Activated T-helper 9 cell treated with anti-CD3 and anti-CD28 coated beads, Interleukin-2, amount 50 U/mL, for 16 hours (primary cell): ENCODE measurements at regions not wholly inside any gene's neighbourhood (a gene's known extent, or its start where the extent isn't known, plus 50 kb on each side); places are given as distances from the start of the nearest gene placed in this dataset.
"Not testable (repeated sequence)": the region's sequence is repeated elsewhere in the genome, so short reads cannot be mapped to it uniquely, and the experiment has no call there.

Experiments
- DNase-seq: peaks from one replicate; pipeline ENCODE4 v3.0.0-alpha.2; 2020; ENCODE audit warnings: low read depth

DNA sequence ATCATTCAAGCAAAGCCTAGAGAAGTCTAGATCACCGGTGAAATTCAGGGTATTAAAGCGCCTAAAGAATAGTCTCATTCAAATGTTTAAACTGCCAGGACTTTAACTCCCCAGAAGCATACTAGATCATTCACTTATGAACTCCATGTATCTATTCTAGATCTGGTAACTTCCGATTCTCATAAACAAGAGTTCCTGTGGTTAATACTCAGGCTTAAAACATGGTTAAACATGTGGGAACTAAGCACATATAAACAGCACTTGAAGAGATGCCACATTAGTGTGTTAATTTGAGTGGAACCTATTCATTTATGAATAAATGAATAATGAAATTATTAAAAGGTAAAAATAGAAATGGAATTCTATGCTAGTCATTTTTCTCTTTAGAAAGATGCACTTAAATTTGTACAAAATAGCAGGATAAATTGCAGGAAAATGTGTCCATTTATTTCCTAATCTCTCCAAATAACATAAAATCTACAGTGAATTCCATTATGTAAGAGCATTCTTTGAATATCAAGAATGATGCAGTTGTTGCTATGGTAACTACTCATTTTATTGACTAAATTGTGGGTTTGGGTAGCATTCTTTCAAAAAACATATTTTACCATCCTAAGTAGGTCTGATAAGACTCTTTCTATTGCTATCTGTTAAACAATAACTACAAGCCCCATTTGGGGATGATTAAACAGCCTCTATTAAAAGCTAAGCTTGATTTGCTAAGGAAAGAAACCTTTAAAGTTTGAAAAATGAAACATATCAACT, 147.6 kb upstream of the TMEM168 start:
- DNase-seq, result no peak

DNA sequence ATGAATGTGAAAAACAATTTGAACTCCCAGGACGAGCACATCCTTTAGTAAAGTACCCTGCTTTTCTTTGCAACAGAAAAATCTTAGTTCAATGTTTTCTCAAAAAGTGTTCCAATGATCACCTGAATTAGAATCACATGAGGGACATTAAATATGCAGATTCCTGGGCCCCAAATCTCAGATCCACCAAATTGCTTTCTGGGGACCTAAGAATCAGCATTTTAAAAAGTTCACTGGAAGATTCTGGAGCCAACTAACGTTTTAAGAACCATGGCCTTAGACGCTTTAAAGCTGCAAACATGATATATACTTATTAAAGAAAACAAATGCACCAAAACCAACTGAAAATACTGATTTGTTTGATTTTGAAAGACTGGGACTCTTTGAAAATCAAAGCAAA, 143.4 kb upstream of the TMEM168 start:
- DNase-seq, result no peak

DNA sequence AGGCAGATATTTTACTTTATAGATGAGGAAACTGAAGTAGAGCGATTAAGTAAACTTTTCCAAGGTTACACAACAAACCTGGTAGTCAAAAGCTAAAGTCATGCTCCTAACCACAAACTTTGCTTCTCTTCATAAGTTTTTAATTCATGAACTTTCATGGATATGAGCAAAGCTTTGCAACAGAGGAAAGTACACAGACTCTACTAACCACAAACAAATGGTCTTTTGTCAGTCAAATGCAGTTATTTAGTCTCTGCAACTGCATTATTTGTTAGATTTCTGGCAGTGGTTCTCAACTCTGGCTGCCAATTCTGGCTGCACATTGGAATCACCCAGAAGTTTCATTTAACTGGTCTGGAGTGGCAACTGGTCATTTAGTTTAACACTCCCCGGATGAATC, 140.6 kb upstream of the TMEM168 start:
- DNase-seq, result no peak

DNA sequence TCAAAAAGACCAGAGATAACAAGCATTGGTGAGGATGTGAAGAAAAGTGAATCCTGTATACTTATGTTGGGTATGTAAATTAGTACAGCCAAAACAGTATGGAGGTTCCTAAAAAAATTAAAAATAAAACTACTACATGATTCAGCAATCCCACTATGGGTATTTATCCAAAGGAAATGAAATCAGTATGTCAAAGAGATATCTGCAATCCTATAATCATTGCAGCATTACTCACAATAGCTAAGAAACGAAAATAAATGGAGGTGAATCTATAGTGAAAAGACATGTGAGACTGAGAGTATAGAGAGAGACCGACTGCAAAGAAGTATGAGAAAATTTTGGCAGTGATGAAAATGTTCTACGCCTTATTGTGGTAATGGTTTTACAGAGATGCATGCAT, 139.2 kb upstream of the TMEM168 start:
- DNase-seq, result no peak

DNA sequence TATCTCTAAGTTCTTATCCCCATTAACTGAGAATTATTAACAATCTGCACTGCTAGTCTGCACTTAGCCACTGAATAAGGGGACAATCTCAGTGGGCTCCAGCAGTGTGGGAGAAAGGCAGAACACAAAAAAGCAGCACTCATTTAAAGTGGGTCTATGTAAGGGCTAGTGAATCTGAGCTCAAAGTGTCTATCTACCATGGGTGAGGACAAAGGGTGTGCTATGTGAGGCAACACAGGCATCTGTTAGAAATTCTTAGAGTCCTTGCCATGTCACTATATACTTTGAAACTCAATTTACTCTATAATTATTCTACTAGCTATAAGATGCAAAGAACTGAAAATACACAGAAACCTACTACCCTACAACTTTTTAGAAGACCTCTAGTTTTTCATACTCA, 135.8 kb upstream of the TMEM168 start:
- no peak for DNase-seq

DNA sequence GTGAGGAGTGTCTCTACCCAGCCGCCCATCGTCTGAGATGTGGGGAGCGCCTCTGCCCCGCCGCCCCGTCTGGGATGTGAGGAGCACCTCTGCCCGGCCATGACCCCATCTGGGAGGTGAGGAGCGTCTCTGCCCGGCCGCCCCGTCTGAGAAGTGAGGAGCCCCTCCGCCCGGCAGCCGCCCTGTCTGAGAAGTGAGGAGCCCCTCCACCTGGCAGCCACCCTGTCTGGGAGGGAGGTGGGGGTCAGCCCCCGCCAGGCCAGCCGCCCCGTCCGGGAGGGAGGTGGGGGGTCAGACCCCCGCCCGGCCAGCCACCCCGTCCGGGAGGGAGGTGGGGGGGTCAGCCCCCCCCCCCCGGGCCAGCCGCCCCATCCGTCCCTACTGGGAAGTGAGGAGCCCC, 132.4 kb upstream of the TMEM168 start:
- DNase-seq, result not testable (repeated sequence)

DNA sequence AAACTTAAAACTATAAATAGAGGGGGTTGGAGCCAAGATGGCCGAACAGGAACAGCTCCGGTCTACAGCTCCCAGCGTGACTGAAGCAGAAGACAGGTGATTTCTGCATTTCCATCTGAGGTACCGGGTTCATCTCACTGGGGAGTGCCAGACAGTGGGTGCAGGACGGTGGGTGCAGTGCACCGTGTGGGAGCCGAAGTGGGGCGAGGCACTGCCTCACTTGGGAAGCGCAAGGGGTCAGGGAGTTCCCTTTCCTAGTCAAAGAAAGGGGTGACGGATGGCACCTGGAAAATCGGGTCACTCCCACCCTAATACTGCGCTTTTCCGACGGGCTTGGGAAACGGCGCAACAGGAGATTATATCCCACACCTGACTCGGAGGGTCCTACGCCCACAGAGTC, 126.2 kb upstream of the TMEM168 start:
- DNase-seq, result not testable (repeated sequence)

DNA sequence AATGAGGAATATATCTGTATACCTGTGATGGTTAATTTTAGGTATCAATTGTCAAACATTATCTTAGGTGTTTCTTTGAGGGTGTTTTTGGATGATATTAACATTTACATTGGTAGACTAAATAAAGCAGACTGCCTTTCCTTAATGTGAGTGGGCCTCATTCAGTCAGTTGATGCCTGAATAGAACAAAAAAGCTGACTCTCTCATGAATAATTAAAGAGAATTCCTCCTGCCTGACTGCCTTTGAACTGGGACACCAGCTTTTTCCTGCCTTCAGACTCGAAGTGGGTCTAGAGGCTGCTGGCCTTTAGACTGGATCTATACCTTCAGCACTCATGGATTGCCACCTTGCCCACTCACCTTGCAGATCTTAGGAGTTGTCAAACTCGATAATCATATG, 117.9 kb upstream of the TMEM168 start:
- DNase-seq, result no peak

DNA sequence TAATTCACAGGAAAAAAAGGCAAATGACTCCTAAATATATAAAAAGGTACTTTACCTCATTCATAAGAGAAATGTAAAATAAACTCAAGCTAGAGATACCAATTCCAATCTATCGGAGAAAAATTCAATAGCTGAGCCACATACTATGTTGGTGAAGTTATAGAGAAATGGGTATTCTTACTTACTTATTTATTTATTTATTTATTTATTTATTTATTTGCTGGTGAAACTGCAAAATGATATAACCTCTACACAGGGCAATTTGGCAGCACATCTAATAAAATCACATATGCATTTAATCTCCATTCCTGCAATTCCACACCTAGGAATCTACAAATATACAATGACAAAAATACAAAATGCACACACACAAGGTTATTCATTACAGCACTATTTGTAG, 117.5 kb upstream of the TMEM168 start:
- DNase-seq, result no peak

DNA sequence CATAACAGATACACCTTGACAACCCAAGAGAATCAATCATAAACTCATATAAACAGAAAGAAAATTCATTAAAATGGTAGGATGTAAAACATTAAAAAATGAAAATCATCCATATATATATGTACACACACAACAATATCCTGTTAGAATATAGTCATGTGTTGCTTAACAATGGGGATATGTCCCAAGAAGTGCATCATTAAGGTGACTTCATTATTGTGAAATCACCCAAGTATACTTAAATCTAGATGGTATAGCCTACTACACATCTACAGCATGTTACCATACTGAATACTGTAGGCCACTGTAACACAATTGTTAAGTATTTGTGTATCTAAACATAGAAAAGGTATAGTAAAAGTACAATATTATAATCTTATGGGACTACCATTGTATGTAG, 115.8 kb upstream of the TMEM168 start:
- no peak for DNase-seq

DNA sequence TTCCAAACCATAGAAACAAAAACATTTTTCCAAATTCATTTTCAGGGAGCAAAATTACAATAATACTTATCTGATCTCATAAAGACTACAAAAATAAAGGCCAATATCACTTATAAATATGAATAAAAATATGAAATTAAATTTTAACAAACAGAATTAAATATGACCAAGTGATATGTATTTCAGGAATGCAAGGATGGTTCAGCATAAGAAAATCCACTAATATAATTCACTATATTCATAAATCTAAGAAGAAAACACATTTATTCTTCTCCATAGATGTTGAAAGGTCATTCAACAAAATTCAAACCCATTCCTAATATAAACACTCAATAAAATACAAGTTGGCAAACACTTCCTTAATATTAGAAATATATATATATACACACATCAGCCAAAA, 115.2 kb upstream of the TMEM168 start:
- DNase-seq, result no peak

DNA sequence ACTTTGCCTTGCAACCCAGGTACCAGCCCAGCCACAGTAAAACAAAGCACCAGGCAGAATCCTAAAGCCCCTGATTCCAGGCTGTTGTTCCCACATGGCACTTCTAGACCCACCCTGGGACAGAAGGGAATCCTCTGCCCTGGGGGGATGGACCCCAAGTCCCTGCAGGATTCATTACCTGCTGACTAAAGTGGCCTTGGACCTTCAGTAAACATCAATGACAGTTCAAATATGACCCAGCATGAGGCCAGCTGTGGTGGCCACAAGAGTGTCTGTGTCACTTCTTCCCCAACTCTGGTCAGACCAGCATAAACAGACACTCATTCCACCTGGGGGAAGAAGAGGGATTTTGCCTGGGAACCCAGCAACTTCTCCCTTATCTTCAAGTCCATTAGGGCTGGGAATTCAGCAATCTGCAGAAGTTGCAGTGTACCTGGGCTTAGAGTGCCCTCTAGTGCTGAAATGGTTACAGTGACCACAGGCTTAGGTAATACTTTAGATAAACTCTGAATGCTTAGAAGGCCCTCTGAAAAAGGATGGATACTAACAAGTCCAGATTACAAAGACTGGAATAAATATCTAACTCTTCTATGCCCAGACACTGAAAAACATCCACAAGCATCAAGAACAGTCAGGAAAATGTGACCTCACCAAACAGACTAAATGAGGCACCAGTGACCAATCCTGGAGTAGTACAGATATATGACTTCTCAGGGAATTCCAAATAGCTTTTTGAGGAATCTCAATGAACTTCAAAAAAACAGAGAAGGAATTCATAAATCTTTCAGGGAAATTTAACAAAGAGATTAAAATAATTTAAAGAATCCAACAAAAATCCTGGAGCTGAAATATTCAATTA, 108.5 kb upstream of the TMEM168 start:
- DNase-seq, result no peak

DNA sequence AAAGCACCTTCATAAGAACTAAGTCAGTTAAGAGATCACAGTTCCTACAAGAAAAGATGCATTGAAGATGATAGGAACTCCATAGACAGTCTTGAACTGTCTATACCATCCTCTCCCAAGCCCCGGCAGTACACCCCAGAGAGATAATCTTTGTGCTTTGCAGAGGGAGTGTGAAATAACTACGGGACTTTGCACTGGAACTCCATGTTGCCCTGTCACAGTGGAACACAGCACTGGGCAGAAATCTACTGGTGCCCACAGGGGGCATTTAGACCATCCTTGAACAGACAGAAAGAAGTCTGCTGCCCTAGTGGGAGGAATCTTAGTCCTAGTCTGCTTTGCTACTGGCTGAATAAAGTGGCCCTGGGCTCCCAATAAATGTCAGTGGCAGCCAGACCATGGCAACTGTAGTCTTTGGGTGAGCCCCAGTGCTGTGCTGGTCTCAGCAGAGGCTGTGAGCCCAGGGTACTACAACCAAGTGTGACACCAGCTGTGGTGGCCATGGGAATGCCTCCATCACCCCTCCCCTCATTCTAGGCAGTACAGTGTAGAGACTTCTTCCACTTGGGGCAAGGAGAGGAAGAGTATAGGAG, 107.7 kb upstream of the TMEM168 start:
- DNase-seq, result no peak

DNA sequence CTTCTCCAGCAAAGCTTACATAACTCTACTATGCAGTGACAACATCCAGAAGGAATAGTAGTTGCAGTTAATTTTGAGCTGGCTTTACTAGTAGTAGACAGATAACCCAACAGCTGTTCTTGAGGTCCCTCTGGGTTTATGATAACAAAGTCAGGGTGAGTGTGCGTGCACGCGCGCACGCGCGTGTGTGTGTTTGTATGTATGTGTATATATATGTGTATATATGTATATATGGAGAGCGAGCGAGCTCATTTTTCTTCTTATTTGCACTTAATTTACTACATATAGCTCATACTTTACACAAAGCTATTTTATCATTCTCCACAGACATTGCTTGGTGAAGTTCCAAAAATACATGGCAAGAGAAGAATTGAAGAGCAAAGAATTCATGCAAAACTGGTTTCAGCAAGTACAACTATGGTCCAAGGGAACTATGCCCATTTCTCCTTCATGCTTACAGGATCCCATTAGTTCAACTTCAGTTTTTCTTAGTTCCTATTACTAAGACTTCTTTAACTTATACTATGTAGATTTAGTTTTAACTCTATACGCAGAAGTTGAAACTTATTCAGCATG, 105.9 kb upstream of the TMEM168 start:
- no peak for DNase-seq

DNA sequence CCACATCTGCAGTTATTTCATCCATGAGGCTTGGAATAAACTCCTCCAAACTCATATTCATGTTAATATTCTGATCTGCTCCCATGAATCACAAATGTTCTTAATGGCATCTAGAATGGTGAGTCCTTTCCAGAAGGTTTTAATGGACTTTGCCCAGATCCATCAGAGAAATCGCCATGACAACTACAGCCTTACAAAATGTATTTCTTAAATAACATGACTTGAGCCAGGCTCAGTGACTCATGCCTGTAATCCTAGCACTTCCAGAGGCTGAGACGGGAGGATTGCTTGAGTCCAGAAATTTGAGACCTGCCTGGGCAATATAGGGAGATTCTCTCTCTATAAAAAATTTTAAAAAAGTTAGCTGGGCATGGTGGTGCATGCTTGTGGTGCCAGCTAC, 102.1 kb upstream of the TMEM168 start:
- DNase-seq, result no peak

DNA sequence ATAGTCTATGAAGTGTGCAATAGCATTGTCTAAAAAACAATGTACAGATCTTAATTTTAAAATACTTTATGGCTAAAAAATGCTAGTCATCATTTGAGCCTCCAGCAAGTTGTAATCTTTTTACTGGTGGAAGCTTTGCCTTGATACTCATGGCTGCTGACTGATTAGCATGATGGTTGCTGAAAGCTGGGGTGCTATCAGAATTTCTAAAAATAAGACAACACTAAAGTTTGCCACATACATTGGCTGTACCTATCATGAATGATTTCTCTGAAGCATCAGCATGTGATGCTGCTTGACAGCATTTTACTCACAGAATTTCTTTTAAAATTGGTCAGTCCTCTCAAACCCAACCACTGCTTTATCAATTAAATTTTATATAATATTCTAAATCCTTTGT, 101.5 kb upstream of the TMEM168 start:
- no peak for DNase-seq

DNA sequence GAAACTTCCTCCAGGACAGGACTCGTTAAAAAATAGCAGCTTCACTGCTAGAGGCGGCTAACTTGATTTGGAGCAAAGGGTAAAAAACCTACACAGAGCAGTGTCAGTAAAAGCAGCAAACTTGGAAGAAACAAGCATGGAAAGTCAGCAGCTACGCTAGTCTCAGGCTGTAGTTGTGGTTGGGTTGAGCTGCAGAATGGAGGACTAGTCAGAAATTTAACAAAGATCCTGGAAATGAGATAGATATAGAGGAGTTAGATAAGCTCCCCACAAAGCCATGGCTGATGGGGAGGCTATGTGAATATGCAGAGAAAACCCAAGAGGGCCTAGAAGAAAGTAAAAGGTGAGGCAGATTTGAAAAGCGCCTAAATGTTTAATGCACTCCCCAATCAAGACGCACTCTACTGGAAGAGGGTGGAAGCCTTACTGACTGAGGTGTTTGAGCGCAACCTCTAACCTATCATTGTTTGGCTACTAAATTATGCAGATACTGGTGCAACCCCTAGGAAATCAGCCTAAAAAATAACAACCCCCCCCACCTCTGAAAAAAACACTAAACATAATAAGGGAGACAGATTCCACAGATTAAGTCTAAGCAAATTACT, 99.7 kb upstream of the TMEM168 start:
- no peak for DNase-seq

DNA sequence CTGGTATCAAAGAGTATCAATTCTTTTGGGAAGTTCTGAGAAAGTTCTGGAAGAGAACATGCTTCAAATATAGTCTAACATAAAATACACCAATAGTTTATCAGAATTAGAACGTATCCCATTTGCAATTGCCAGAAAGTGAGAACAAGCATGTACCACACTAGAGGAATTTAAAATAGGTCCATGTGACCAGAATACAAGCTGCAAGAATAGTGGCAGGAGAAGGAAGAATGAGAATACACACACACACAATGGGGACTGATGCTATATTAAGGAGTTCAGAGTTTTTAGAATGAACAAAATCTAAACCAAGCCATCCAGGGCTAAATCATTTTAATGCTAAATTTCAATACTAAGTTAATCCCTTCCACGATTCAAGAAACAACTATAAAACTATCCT, 99.1 kb upstream of the TMEM168 start:
- DNase-seq, result no peak

DNA sequence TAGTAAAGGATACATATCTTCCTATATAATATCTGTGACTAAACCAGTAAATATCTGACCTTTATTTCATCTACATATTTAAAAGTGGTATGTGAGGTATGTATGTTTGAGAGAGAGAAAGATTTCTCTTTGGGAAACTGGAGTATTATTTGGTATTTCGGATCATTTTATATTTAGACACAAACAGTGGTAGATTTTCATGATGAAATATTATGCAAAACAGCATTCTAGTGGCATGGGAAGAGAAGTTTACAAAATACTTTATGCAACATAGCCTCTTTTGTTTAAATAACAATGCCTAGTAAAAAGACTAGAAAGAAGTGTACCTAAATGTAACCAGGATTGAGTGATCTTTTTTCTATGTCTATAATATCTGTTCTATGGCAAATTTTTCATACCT, 98.6 kb upstream of the TMEM168 start:
- no peak for DNase-seq

DNA sequence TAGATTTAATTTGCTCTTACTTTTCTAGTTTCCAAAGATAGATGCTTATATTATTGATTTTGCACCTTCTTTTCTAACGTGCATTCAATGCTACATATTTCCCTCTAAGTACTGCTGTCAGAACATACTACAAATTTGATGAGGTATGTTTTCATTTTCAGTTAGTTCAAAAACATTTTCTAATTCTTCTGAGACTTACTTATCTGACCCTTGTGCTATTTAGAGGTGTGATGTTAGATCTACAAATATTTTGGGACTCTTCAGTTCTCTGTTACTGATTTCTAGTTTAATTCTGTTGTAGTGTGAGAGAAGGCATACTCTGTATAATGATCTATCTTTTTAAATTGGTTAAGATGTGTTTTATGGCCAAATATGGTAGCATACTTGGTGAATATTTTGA, 97.8 kb upstream of the TMEM168 start:
- DNase-seq, result no peak

DNA sequence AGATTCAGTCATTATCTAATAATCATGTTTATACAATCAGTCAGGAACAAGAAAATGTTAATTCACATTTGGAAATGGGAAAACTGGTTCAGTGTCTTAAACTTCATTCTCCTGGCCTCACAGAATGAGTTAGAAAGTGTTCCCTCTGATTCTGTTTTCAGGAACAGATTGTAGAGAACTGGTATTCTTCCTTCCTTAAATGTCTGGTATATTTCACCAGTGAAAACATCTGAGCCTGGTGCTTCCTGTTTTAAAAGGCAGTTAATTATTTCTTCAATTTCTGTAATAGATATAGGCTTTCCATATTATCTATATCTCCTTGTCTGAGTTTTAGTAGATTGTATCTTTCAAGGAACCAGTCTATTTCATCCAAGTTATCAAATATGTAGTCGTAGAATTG, 97.1 kb upstream of the TMEM168 start:
- DNase-seq, result no peak

DNA sequence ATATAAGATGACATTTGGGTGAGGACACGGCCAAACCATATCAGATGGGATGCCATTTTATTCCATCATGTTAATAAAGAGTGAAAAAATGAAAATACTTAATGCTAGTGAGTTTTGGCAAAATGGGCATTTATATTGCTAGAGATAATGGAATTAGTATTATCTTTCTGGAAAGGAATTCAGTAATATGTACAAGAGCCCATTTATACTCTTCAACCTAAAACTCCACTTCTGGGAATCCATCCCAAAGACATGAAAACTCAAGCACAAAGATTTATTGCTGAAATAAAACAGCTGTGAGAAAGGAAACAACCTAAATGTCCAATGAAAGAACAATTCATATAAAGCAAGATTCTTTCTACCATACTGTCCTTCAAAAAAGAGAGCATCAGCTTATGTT, 96.0 kb upstream of the TMEM168 start:
- DNase-seq, result no peak
